ENCODE measurements at regions not wholly inside any gene's neighbourhood (a gene's known extent, or its start where the extent isn't known, plus 50 kb on each side); places are given as distances from the start of the nearest gene placed in this dataset.

DNA sequence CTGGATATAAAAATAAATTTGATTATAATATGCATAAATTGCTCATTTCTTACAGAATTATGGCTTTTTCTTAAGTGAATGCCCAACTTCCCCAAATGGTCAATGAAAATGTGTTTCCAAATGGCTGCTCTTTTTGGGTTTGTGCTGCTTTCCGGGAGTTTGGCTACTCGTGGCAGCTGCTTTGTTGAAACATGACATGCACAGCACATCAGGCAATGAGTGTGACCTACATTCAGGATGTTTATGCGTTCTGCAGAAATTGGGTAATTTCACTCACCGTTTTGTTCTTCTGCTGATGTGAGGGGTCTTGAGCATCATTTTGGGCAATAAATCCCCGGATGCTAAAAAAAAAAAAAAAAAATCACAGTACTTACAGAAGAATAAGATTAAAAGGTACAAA lies 825.0 kb upstream of the KLHL29 start:
- in situ Hi-C loops (cut with MboI; ENCODE audit: low sequenced_read_pairs in 4 of 4), result no loop called here
- DNase-seq (no peak), ATAC-seq (no peak)
- Histone ChIP-seq H3K36me3 (no peaks in the 10 kb centered on the region), H3K27ac (no peak overlapping the region), H3K4me1 (no peaks in the 10 kb centered on the region), H3K4me3 (no peak overlapping the region), H3K9me3 (no peaks in the 10 kb centered on the region), H3K27me3 (no peaks in the 10 kb centered on the region)
- intact Hi-C loops (cut with DNase I; ENCODE audit: low total_unique reads), result no loop called here
- TF ChIP-seq POLR2A (IDR thresholded peaks at IDR 0.05), result no peak
- TF ChIP-seq, protein P1, sequence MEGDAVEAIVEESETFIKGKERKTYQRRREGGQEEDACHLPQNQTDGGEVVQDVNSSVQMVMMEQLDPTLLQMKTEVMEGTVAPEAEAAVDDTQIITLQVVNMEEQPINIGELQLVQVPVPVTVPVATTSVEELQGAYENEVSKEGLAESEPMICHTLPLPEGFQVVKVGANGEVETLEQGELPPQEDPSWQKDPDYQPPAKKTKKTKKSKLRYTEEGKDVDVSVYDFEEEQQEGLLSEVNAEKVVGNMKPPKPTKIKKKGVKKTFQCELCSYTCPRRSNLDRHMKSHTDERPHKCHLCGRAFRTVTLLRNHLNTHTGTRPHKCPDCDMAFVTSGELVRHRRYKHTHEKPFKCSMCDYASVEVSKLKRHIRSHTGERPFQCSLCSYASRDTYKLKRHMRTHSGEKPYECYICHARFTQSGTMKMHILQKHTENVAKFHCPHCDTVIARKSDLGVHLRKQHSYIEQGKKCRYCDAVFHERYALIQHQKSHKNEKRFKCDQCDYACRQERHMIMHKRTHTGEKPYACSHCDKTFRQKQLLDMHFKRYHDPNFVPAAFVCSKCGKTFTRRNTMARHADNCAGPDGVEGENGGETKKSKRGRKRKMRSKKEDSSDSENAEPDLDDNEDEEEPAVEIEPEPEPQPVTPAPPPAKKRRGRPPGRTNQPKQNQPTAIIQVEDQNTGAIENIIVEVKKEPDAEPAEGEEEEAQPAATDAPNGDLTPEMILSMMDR (IDR thresholded peaks at IDR 0.05 in 4 of 5, conservative IDR thresholded peaks at IDR 0.05 in 1 of 5), result no peak

DNA sequence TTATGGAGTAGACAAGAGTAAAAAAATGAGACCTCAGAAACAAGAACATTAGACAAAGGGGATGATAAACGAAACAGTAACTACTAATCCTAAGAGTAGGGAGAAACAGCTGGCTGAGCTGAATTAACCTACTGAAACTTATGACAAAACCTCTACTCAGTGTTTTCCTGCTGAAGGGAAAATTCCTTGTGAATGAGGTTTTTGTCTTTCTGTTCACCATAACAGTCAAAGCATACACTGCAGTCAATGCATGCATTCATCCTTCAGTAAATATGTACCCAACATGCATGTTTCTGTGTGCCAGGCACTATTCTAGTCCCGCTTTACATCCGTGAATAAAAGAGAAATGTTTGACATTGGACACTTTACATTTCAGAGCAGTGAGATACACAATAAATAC lies 805.6 kb upstream of the KLHL29 start:
- DNase-seq, result no peak
- Histone ChIP-seq H3K4me1 (no peaks in the 10 kb centered on the region), H3K27me3 (no peaks in the 10 kb centered on the region), H3K27ac (no peak overlapping the region), H3K36me3 (no peaks in the 10 kb centered on the region), H3K4me3 (no peak overlapping the region), H3K9me3 (no peaks in the 10 kb centered on the region)
- TF ChIP-seq, protein P1 (IDR thresholded peaks at IDR 0.05 in 4 of 5, conservative IDR thresholded peaks at IDR 0.05 in 1 of 5), result no peak
- TF ChIP-seq POLR2A (IDR thresholded peaks at IDR 0.05), result no peak
- in situ Hi-C loops (cut with MboI; ENCODE audit: low sequenced_read_pairs in 4 of 4), result no loop called here
- no peak for ATAC-seq
- intact Hi-C loops (cut with DNase I; ENCODE audit: low total_unique reads), result no loop called here

DNA sequence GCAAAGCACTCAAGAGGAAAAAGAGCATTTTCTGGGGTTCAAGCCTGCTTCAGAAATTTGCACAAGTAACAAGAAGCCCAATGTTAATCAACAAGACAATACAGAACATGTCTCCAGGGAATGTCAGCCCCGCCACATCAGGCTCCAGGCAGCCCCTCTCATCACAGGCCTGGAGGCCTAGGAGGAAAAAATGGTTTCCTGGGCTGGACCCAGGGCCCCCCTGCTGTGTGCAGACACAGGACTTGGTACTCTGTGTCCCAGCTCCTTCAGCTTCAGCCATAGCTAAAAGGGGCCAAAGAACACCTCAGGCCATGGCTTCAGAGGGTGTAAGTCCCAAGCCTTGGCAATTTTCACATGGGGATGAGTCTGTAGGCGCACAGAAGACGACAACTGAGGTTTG lies 802.9 kb upstream of the KLHL29 start:
- intact Hi-C loops (cut with DNase I; ENCODE audit: low total_unique reads), result no loop called here
- ATAC-seq, result no peak
- H3K27me3 ChIP-seq, result no peaks in the 10 kb centered on the region
- H3K4me3 ChIP-seq, result no peak overlapping the region
- in situ Hi-C loops (cut with MboI; ENCODE audit: low sequenced_read_pairs in 4 of 4), result no loop called here
- H3K9me3 ChIP-seq, result no peaks in the 10 kb centered on the region
- H3K27ac ChIP-seq, result no peak overlapping the region
- no peak for DNase-seq
- H3K36me3 ChIP-seq, result no peaks in the 10 kb centered on the region
- no peaks in the 10 kb centered on the region for H3K4me1 ChIP-seq
- TF ChIP-seq POLR2A (IDR thresholded peaks at IDR 0.05), result no peak
- TF ChIP-seq, protein P1 (IDR thresholded peaks at IDR 0.05 in 4 of 5, conservative IDR thresholded peaks at IDR 0.05 in 1 of 5), result no peak

DNA sequence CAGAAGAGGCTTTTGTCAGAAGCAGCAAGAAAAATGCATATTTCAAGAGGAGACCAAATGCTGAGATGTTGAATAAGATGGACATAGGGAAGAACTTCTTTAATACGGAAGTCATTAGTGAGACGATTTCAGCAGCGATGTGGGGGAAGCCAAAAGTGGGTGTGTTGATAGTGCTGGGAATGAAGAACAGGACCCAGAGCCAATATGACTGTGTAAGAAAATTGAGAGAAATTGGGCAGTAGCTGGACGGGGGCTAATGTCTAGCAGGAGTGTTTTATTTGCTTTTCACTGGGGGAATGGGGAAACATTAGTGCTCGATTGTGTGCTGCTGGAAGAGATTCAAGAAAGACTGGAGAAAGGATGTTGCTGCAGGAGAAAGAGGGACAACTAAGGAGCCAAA lies 788.7 kb upstream of the KLHL29 start:
- in situ Hi-C loops (cut with MboI; ENCODE audit: low sequenced_read_pairs in 4 of 4), result no loop called here
- intact Hi-C loops (cut with DNase I; ENCODE audit: low total_unique reads), result no loop called here
- H3K27me3 ChIP-seq, result no peaks in the 10 kb centered on the region
- H3K9me3 ChIP-seq, result no peaks in the 10 kb centered on the region
- TF ChIP-seq, protein P1 (IDR thresholded peaks at IDR 0.05 in 4 of 5, conservative IDR thresholded peaks at IDR 0.05 in 1 of 5), result no peak
- TF ChIP-seq POLR2A (IDR thresholded peaks at IDR 0.05), result no peak
- H3K36me3 ChIP-seq, result no peaks in the 10 kb centered on the region
- no peak overlapping the region for H3K27ac ChIP-seq
- no peaks in the 10 kb centered on the region for H3K4me1 ChIP-seq
- DNase-seq (no peak), ATAC-seq (no peak)
- no peak overlapping the region for H3K4me3 ChIP-seq

DNA sequence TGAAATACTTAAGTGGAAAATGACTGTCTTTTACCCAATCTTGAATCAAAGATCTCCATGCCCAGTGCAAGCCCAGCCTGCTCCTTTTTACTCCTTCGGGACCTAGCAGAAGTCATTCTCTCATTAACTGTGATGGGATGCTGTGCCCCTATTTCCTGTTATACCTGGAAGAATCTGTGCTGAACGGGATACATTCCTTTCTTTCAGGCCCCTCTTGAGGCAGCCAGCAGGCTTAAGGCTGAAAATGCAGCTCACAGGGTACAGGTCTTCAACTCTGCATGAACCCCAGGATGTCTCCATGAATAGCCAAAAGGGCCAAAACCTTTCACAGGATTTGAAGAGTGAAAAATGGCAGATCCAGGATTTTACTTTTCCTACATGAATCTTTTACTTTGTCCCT lies 784.8 kb upstream of the KLHL29 start:
- ATAC-seq (no peak), DNase-seq (no peak)
- in situ Hi-C loops (cut with MboI; ENCODE audit: low sequenced_read_pairs in 4 of 4), result no loop called here
- Histone ChIP-seq H3K36me3 (no peaks in the 10 kb centered on the region), H3K4me1 (no peaks in the 10 kb centered on the region), H3K27me3 (no peaks in the 10 kb centered on the region), H3K4me3 (no peak overlapping the region), H3K9me3 (no peaks in the 10 kb centered on the region), H3K27ac (no peak overlapping the region)
- TF ChIP-seq, protein P1 (IDR thresholded peaks at IDR 0.05 in 4 of 5, conservative IDR thresholded peaks at IDR 0.05 in 1 of 5), result no peak
- intact Hi-C loops (cut with DNase I; ENCODE audit: low total_unique reads), result no loop called here

All from gastrocnemius medialis (tissue), 4 donors.